ENCODE measurements at regions not wholly inside any gene's neighbourhood (a gene's known extent, or its start where the extent isn't known, plus 50 kb on each side); places are given as distances from the start of the nearest gene placed in this dataset.

DNA sequence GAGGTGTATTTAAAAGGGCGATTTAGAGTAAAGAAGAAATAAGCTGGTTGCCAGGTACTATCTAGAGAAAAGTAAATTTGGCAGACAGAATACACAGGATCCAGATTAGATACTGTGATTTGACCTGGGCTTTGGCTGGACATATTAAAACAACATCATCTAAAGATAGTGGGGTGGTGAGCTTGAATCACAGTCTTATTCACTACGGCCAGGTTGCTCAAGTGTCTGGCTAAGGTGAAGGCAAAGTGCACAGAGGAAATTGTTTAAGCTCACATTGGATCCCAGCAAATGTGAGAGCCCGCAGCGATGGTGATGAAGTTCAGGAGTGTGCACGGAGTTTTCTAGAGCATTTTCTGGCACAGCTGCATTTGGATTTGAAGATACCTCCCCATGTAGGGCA lies 398.2 kb upstream of the MEF2C start:
- no peak for DNase-seq

DNA sequence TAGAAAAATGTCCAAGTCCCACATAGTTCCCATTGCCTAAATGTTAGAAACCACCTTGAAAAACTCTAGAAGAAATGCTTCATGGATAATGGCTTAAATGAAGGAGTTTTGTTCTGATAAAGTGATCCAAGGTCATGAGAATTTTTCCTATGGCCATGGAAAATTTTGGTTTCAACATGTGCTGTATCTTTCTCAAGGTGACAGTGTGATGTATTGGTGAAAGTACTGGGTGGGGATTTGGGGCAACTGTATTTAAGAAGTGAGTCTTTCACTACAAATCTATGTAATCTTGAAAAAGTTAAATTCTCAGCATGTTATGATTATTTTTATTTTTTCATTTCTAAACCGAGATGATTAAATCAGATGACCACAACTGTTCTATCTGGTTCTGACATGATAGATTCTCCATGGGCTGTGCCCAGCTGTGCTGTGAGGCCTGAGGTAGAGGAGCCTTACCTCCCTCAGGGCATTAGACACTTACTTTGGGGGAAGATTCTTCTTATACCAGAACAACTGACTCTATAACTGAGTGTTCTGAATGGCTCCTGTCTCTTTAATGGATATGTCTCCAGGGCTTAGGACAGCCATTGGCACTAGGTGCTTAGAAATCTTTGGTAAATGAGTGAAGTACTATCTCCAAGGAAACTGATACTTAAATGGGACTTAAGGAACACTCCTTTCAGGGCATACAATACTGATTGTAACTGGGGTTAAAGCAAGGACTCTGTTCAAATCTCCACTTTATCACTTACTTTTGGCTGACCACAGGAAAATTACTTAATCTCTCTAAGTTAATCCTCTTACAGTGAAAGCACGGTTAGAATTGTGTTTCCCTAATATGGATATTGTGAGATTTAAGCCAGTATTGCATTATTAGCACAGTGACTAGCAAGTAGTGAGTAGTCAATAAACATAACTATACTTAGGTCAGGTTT lies 397.4 kb upstream of the MEF2C start:
- no peak for DNase-seq

DNA sequence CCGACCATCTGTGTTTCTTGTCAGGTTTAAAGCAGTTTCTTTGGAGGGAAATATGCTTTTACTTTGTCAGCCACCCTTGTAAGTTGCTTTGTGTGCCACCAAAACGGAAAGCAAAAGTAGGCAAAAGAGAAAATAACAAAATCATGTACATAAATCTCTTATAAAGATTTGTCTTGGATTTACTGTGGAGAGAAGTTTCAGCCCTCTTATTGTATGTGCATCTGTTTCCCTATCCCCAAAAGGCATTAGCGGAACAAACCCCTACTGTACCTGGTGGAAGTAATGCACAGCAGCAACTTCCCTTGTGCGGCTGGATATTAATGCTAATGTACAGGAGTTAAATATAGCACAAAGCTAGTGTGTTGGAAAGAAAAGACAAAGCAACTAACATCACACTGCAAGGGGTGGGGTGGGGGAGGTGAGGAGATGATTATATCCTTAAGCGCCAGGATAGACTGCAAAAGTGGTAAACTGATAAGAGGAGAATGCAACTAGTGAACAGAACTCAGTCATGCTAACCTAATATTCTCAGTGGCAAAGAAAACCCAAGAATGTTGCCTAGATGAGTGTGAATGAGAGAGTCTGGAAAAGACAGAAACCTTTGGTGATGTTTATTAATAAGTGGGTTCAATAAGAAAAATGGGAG lies 396.5 kb upstream of the MEF2C start:
- DNase-seq: no peak

DNA sequence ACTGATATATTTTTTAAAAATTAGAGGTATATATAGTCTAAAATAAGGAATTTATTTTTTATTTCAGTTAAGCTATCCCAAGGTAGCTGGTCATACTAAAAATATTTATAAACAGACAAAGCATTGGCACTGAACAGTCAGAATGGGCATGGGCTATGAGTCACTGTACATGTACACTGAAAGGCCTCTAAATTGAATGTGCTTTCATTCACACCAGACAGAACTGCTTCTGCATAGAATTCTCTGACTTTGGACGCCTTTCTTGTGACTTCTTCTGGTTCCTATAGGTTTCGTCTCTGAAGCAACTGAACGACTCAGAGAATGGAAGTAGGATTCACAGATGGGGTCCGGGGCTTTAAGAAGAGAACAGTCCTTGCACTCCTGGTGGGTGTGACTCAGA lies 394.8 kb upstream of the MEF2C start:
- no peak for DNase-seq

GRCh38 chr5:89276566-89277305 lies 393.8 kb upstream of the MEF2C start:
- DNase-seq: no peak

DNA sequence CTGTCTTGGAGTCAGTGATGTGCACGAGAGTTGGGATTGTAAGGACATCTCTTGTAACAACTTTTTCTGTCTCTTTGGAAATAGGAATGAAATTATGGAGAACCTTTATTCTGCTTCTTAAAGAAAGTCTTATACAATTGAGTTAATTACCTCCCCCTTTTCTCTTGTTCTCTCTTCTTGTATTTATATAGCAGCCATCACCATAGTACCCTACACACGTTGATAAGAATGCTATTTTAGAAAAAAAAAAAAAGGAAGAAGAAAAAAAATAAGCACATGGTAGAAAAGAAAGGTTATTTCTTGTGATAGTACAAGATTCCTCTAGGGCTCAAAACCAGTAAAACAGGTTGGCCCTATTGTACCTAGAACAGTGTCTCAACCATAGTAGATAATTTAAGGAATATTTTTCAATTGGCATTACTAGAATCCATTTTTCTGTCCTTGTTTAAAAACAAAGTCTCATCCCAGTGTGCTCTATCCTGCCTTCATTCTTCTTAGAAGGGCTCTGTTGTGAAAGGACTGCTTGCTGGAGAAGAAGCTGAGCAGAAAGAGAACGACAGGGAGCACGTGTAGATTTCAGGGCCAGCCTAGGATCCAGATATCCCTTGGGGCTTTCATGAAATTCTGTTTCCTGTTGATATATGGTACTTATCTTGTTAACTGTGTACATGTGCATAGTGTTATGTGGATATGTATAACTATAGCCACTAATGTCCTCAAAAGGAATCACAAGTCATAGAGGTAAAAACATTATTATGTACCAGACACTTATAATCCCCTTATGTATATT lies 392.3 kb upstream of the MEF2C start:
- DNase-seq: no peak

- no peak for DNase-seq
These were observed 390.3 kb upstream of the MEF2C start for GRCh38 chr5:89273289-89273688.

DNA sequence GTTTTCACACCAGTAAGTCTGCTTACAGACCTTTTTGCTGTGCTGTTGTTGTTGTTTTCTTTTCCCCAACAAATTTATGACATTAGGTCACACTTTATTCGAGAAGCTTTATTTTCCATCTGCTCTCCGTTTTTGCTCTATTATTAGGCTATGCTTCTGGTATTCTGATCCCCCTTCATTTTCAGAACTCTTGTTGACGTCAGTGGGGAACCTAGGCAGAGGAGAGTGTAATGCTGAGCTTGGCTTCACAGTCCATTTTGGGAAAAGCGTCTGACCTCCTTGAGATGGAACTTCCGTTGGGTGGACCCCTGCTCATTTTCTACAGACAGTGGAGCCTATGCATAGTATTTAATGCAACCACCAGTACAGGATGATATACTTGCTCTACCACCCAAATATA lies 387.9 kb upstream of the MEF2C start:
- no peak for DNase-seq

GRCh38 chr5:89269721-89270120 lies 386.7 kb upstream of the MEF2C start:
- no peak for DNase-seq

- DNase-seq: no peak
These were observed 385.5 kb upstream of the MEF2C start for GRCh38 chr5:89268460-89268859.

GRCh38 chr5:89267788-89268187 lies 384.8 kb upstream of the MEF2C start:
- no peak for DNase-seq

- no peak for DNase-seq
These were observed 382.7 kb upstream of the MEF2C start for GRCh38 chr5:89265511-89266179.

GRCh38 chr5:89263846-89264245 lies 380.9 kb upstream of the MEF2C start:
- no peak for DNase-seq

GRCh38 chr5:89262030-89262429 lies 379.0 kb upstream of the MEF2C start:
- no peak for DNase-seq

DNA sequence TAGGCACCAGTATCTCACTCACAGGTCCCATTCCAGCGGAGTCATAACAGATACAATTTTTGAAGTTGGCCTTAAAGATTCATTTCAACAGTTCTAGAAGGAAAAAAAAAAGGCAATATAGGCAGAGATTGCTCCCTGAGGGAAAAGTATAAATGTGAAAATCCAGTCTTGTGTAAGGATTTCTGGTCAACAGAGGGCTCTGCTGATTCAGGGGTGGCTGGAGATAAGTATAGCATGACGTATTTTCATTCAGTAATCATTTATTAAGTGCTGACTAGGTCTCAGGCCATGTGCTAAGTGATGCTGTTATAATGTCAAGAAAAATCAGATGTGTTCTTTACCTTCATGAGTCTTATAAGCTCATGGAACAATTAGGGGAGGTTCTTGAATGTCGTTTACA lies 377.3 kb upstream of the MEF2C start:
- DNase-seq: no peak

DNA sequence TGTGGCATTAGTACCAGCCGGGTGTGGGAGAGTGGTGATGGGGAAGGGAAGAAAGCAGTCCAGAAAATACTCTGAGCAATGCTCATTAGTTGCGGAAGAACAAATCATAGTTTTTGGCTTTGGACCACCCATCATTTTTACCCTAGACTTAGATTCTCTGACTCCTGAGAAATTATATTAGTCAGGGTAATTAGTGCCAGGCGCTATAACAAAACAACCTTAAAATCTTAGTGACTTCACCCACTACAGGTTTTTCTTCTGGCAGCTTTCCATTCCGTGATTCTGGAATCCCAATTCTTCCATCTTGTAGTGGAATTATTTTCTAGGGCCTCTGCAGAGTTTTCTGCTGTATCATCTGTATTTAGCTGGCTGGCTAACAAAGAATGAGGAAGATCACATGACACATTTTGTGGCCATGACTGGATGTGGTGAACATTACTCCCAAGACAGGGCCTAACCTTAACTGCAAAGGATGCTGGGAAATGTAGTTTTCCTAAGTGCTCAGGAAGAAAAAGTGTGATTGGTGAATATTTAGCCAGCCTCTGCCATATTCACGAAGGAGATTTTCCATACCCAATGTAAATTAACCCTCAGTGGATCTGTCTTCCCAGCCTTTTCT lies 373.0 kb upstream of the MEF2C start:
- DNase-seq: no peak

DNA sequence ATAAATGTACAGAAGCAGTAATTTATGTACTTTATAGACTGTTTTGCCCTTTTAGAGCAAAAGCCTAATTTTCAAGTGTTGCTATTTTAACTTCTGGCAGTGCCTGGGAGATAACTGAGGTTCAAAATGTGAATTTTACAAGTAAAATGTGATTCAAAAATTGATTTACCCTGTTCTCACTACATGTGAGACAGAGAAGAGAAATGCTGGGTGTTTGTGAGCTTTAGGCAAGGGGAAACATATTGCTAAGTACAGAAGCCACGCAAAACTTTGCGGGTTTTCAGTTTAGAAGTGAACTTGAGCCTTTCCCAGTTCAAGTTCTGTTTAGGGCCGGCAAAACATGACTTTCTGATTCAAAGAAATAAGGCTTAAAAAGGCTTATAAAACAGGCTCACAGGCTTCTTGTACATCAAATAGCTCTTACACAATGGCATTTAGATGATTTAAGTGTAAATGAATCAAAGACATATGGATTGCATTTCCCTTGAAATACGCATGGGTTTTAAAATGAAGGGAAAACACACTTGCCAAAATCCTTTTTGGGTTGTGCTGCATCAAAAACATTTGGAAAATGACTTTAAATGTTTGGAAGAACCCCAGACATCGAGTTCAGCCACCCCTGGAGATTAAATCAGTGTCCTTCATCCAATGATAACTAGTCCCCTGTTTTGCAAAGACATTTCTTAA lies 370.8 kb upstream of the MEF2C start:
- DNase-seq: no peak

GRCh38 chr5:89246864-89247263 lies 363.9 kb upstream of the MEF2C start:
- DNase-seq: no peak

DNA sequence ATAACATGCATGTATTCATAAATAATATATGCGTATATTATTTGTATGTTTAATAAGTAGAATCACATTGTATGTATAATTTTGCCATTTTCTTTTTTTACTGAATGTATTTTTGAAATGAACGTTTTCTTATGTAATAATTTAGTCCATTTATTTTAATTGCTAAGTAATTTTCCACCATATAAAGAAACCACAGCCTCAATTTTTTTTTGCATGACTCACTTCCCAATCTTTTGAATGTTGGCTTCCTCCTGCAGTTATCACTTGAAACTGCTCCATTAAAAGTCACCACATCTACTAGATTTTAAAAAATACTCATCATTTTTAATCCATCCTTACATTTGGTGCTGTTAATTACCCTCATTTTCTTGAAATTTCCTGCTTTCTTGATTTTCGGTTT lies 363.3 kb upstream of the MEF2C start:
- DNase-seq: no peak

- no peak for DNase-seq
These were observed 360.6 kb upstream of the MEF2C start for GRCh38 chr5:89243611-89244010.

DNA sequence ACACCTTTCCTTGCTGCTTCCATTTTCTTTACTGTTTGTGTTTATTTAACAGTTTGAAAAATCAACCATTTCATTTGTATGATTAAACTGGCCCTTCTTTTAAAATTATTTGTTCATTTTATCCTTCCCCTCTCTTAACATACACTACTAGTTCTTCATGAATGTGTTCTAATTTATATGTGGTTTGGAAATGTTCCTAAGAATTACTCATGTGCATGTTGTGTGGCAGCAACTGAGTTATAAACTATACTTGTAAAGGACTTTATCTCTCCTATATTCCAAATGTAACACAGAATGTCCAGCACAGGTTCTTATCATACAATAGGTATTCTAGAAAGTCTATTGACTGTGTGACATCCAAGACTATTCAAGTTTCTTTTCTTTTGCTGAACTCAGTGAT lies 358.2 kb upstream of the MEF2C start:
- DNase-seq: no peak

All from activated naive CD4-positive, alpha-beta T cell (primary cell).